Globus pallidus (tissue), 1 donor: ENCODE measurements at regions not wholly inside any gene's neighbourhood (a gene's known extent, or its start where the extent isn't known, plus 50 kb on each side); places are given as distances from the start of the nearest gene placed in this dataset.
A peak's percentile ranks its signal among the peaks of the same experiment; 100 is the strongest.
"Not testable (repeated sequence)": the region's sequence is repeated elsewhere in the genome, so short reads cannot be mapped to it uniquely, and the experiment has no call there.

Experiments used
- DNase-seq: peaks from one replicate; pipeline ENCODE4 v3.0.0-alpha.2; 2015; ENCODE audit warnings: low spot score

GRCh38 chr3:66552846-66553245 lies 52.0 kb upstream of the LRIG1 start:
- DNase-seq = no peak

- no peak for DNase-seq
These were observed 52.8 kb upstream of the LRIG1 start for GRCh38 chr3:66553441-66554113.

GRCh38 chr3:66554178-66554577 lies 53.4 kb upstream of the LRIG1 start:
- DNase-seq = no peak

GRCh38 chr3:66555214-66555844 lies 54.5 kb upstream of the LRIG1 start:
- DNase-seq = no peak

GRCh38 chr3:66557170-66557569 lies 56.3 kb upstream of the LRIG1 start:
- DNase-seq = no peak

GRCh38 chr3:66559924-66560323 lies 59.1 kb upstream of the LRIG1 start:
- DNase-seq = not testable (repeated sequence)

GRCh38 chr3:66561367-66561766 lies 60.5 kb upstream of the LRIG1 start:
- no peak for DNase-seq

GRCh38 chr3:66565301-66565700 lies 64.5 kb upstream of the LRIG1 start:
- no peak for DNase-seq

- DNase-seq = no peak
These were observed 66.3 kb upstream of the LRIG1 start for GRCh38 chr3:66567077-66567476.

GRCh38 chr3:66572090-66572675 lies 71.4 kb upstream of the LRIG1 start:
- no peak for DNase-seq

- no peak for DNase-seq
These were observed 72.3 kb upstream of the LRIG1 start for GRCh38 chr3:66572938-66573710.

- DNase-seq = no peak
These were observed 73.3 kb upstream of the LRIG1 start for GRCh38 chr3:66574091-66574490.

- peak; percentile 59 for DNase-seq
These were observed 76.8 kb upstream of the LRIG1 start for GRCh38 chr3:66577426-66578203.

GRCh38 chr3:66581256-66581655 lies 80.4 kb upstream of the LRIG1 start:
- DNase-seq = no peak

GRCh38 chr3:66582721-66583423 lies 82.0 kb upstream of the LRIG1 start:
- DNase-seq = no peak

- no peak for DNase-seq
These were observed 82.7 kb upstream of the LRIG1 start for GRCh38 chr3:66583424-66584040.

GRCh38 chr3:66585520-66586095 lies 84.8 kb upstream of the LRIG1 start:
- DNase-seq = no peak

GRCh38 chr3:66586853-66587252 lies 86.0 kb upstream of the LRIG1 start:
- no peak for DNase-seq

GRCh38 chr3:66588340-66588847 lies 87.6 kb upstream of the LRIG1 start:
- DNase-seq = no peak

GRCh38 chr3:66592016-66592761 lies 91.4 kb upstream of the LRIG1 start:
- no peak for DNase-seq
